ENCODE measurements at regions not wholly inside any gene's neighbourhood (a gene's known extent, or its start where the extent isn't known, plus 50 kb on each side); places are given as distances from the start of the nearest gene placed in this dataset.

DNA sequence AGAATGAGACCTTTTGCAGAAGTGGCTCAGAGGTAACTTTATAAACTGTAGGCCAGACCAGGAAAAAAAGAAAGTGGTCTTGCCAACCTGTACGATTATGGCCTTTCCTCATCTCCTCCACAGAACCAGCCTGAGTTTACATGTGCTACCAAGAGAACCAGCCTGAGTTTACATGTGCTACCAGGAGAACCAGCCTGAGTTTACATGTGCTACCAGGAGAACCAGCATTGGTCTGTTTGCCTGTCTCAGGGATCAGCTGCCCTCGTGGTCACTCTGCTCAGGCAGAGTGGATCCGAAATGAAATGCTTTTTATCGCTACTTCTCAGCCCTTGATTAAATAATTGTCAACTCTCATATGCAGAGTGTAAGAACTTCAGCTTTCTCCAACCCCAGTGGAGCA, 209.9 kb downstream of the SUCLG1 start:
- Histone ChIP-seq H3K27me3 (ENCODE audit: control insufficient read depth, insufficient read depth, low read length) (no peaks in the 10 kb centered on the region), H3K9me3 (ENCODE audit: control insufficient read depth, insufficient read depth, low read depth, low read length) (no peaks in the 10 kb centered on the region), H3K27ac (ENCODE audit: low read length) (no peak overlapping the region), H3K4me3 (ENCODE audit: low read depth in 2 of 2, low read length in 2 of 2) (no peak overlapping the region), H3K4me1 (ENCODE audit: control insufficient read depth, insufficient read depth, low read length) (no peaks in the 10 kb centered on the region), H3K36me3 (ENCODE audit: control insufficient read depth, insufficient read depth, low read length) (no peaks in the 10 kb centered on the region)
- POLR2A ChIA-PET: no interaction called here
- CTCF ChIA-PET: no interaction called here
- no TSS peak for BruUV-seq (replicated peaks)
- DNase-seq (ENCODE audit: low read depth, low spot score): no peak
- TF ChIP-seq SIN3A (IDR thresholded peaks at IDR 0.05; ENCODE audit: borderline replicate concordance, insufficient read depth, low read depth, low read length) (no peak), TCF7L2 (IDR thresholded peaks at IDR 0.05; ENCODE audit: low read depth, low read length) (no peak), POLR2AphosphoS5 (IDR thresholded peaks at IDR 0.05; ENCODE audit: low read depth, low read length) (no peak)
- TF ChIP-seq, protein P1, sequence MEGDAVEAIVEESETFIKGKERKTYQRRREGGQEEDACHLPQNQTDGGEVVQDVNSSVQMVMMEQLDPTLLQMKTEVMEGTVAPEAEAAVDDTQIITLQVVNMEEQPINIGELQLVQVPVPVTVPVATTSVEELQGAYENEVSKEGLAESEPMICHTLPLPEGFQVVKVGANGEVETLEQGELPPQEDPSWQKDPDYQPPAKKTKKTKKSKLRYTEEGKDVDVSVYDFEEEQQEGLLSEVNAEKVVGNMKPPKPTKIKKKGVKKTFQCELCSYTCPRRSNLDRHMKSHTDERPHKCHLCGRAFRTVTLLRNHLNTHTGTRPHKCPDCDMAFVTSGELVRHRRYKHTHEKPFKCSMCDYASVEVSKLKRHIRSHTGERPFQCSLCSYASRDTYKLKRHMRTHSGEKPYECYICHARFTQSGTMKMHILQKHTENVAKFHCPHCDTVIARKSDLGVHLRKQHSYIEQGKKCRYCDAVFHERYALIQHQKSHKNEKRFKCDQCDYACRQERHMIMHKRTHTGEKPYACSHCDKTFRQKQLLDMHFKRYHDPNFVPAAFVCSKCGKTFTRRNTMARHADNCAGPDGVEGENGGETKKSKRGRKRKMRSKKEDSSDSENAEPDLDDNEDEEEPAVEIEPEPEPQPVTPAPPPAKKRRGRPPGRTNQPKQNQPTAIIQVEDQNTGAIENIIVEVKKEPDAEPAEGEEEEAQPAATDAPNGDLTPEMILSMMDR (IDR thresholded peaks at IDR 0.05): no peak
- TF ChIP-seq, protein P2, sequence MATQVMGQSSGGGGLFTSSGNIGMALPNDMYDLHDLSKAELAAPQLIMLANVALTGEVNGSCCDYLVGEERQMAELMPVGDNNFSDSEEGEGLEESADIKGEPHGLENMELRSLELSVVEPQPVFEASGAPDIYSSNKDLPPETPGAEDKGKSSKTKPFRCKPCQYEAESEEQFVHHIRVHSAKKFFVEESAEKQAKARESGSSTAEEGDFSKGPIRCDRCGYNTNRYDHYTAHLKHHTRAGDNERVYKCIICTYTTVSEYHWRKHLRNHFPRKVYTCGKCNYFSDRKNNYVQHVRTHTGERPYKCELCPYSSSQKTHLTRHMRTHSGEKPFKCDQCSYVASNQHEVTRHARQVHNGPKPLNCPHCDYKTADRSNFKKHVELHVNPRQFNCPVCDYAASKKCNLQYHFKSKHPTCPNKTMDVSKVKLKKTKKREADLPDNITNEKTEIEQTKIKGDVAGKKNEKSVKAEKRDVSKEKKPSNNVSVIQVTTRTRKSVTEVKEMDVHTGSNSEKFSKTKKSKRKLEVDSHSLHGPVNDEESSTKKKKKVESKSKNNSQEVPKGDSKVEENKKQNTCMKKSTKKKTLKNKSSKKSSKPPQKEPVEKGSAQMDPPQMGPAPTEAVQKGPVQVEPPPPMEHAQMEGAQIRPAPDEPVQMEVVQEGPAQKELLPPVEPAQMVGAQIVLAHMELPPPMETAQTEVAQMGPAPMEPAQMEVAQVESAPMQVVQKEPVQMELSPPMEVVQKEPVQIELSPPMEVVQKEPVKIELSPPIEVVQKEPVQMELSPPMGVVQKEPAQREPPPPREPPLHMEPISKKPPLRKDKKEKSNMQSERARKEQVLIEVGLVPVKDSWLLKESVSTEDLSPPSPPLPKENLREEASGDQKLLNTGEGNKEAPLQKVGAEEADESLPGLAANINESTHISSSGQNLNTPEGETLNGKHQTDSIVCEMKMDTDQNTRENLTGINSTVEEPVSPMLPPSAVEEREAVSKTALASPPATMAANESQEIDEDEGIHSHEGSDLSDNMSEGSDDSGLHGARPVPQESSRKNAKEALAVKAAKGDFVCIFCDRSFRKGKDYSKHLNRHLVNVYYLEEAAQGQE (IDR thresholded peaks at IDR 0.05; ENCODE audit: insufficient read depth in 1 of 2, low read depth in 2 of 2, low read length in 1 of 2): no peak
- in situ Hi-C loops (cut with HindIII; ENCODE audit: low pct_unique_long_range_greater_than_20kb, low sequenced_read_pairs) (no loop called here), intact Hi-C loops (cut with micrococcal nuclease; ENCODE audit: unreplicated experiment) (no loop called here)
- ATAC-seq: no peak

DNA sequence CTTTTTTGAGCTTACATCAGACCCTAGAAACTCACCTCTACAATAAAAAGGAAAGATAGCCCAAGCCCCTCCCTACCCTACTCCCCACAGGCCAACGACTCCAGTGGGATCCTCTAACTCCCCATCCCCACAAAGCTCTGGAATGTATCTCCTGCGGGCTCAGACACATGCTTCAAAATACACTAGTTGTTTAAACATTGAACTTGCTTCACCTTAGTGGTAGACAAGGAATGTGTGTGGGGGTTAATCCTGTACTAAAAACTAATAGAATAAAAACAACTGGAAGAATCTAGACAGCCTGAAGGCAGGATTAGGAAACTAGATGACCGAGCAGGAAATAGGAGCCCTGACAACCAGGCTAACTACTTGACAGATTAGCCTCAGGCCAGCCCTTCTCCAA, 211.5 kb downstream of the SUCLG1 start:
- DNase-seq (ENCODE audit: low read depth, low spot score) (no peak), ATAC-seq (no peak)
- H3K4me3 ChIP-seq (ENCODE audit: low read depth in 2 of 2, low read length in 2 of 2): no peak overlapping the region
- ChIA-PET CTCF (no interaction called here), POLR2A (no interaction called here)
- in situ Hi-C loops (cut with HindIII; ENCODE audit: low pct_unique_long_range_greater_than_20kb, low sequenced_read_pairs): no loop called here
- no peaks in the 10 kb centered on the region for H3K36me3 ChIP-seq (ENCODE audit: control insufficient read depth, insufficient read depth, low read length)
- no peak overlapping the region for H3K27ac ChIP-seq (ENCODE audit: low read length)
- intact Hi-C loops (cut with micrococcal nuclease; ENCODE audit: unreplicated experiment): no loop called here
- no peaks in the 10 kb centered on the region; the same call in 1 of the 2 replicates for H3K27me3 ChIP-seq (ENCODE audit: control insufficient read depth, insufficient read depth, low read length)
- TF ChIP-seq, protein P2 (IDR thresholded peaks at IDR 0.05; ENCODE audit: insufficient read depth in 1 of 2, low read depth in 2 of 2, low read length in 1 of 2): no peak
- no TSS peak for BruUV-seq (replicated peaks)
- no peaks in the 10 kb centered on the region for H3K9me3 ChIP-seq (ENCODE audit: control insufficient read depth, insufficient read depth, low read depth, low read length)
- H3K4me1 ChIP-seq (ENCODE audit: control insufficient read depth, insufficient read depth, low read length): no peaks in the 10 kb centered on the region

All from Panc1 (cell line).